VCaP (cell line): ENCODE measurements at regions not wholly inside any gene's neighbourhood (a gene's known extent, or its start where the extent isn't known, plus 50 kb on each side); places are given as distances from the start of the nearest gene placed in this dataset.

ENCODE experiments used
- H3K27ac ChIP-seq: fragments of 450-650 bp; 2 replicates; pipeline ENCODE4 v1.5.1; 2017
- CTCF ChIP-seq: fragments of 450-650 bp; conservative IDR thresholded peaks from 2 replicates; pipeline ENCODE4 v1.5.1; 2017; ENCODE audit warnings: mild to moderate bottlenecking, moderate library complexity

GRCh38 chr10:132122097-132122861 lies 56.5 kb downstream of the JAKMIP3 start:
- no peak overlapping the region for H3K27ac ChIP-seq
- TF ChIP-seq CTCF, result no peak

GRCh38 chr10:132122939-132123445 lies 57.2 kb downstream of the JAKMIP3 start:
- no peak overlapping the region for H3K27ac ChIP-seq
- TF ChIP-seq CTCF, result no peak

- no peak overlapping the region for H3K27ac ChIP-seq
- no peak for TF ChIP-seq CTCF
These were observed 57.9 kb downstream of the JAKMIP3 start for GRCh38 chr10:132123606-132124005.

GRCh38 chr10:132124201-132124920 lies 58.6 kb downstream of the JAKMIP3 start:
- H3K27ac ChIP-seq, result no peak overlapping the region
- no peak for TF ChIP-seq CTCF

- H3K27ac ChIP-seq, result no peak overlapping the region
- no peak for TF ChIP-seq CTCF
These were observed 57.3 kb upstream of the DPYSL4 start for GRCh38 chr10:132129431-132129830.

- no peak for TF ChIP-seq CTCF
- no peak overlapping the region; the same call in 1 of the 2 replicates for H3K27ac ChIP-seq
These were observed 56.2 kb upstream of the DPYSL4 start for GRCh38 chr10:132130286-132131265.
